Neural cell (in vitro differentiated cells): ENCODE measurements at regions not wholly inside any gene's neighbourhood (a gene's known extent, or its start where the extent isn't known, plus 50 kb on each side); places are given as distances from the start of the nearest gene placed in this dataset.

Experiments
- H2AFZ ChIP-seq: fragments of 200-600, 300-800 bp; sonication (generic), shearing (Covaris generic); 2 replicates; pipeline ENCODE4 v1.6.0; 2014; ENCODE audit warnings: low read depth, mild to moderate bottlenecking, antibody characterized with exemption, low read length, moderate library complexity
- H3F3A ChIP-seq: fragments of 200-600 bp; shearing (Covaris generic); 2 replicates; pipeline ENCODE4 v1.6.1; 2016; ENCODE audit warnings: mild to moderate bottlenecking, moderate library complexity, mixed read lengths, antibody characterized with exemption, low read length; ENCODE audit not compliant: insufficient read depth, poor library complexity, severe bottlenecking
- H3K27ac ChIP-seq: fragments of 200-600, 300-800 bp; sonication (generic), shearing (Covaris generic); 2 replicates; pipeline ENCODE4 v1.5.1; 2014; ENCODE audit warnings: mild to moderate bottlenecking, low read length, moderate library complexity
- H3K27me3 ChIP-seq: fragments of 300-800, 200-600 bp; sonication (generic), shearing (Covaris generic); 2 replicates; pipeline ENCODE4 v1.6.0; 2014; ENCODE audit warnings: mild to moderate bottlenecking, low read depth, low read length, moderate library complexity; ENCODE audit not compliant: insufficient read depth
- H3K36me3 ChIP-seq: fragments of 300-800, 200-600 bp; sonication (generic), shearing (Covaris generic); 2 replicates; pipeline ENCODE4 v1.5.1; 2014; ENCODE audit warnings: mild to moderate bottlenecking, antibody characterized with exemption, low read length, moderate library complexity; ENCODE audit not compliant: insufficient read depth
- H3K4me2 ChIP-seq: fragments of 300-800, 200-600 bp; sonication (generic), shearing (Covaris generic); 2 replicates; pipeline ENCODE4 v1.6.0; 2014; ENCODE audit warnings: mild to moderate bottlenecking, low read length
- H3K4me3 ChIP-seq: fragments of 300-800, 200-600 bp; sonication (generic), shearing (Covaris generic); 2 replicates; pipeline ENCODE4 v1.5.1; 2014; ENCODE audit warnings: mild to moderate bottlenecking, low read length, moderate library complexity
- H3K79me2 ChIP-seq: fragments of 200-600 bp; shearing (Covaris generic); replicated peaks from 2 replicates; pipeline ENCODE4 v1.6.0; 2014; ENCODE audit warnings: mild to moderate bottlenecking, low read length, moderate library complexity; ENCODE audit not compliant: insufficient read depth
- H3K9ac ChIP-seq: fragments of 300-800, 200-600 bp; sonication (generic), shearing (Covaris generic); 2 replicates; pipeline ENCODE4 v1.6.1; 2016; ENCODE audit warnings: mild to moderate bottlenecking, low read length, mixed read lengths
- H3K9me2 ChIP-seq: fragments of 200-600 bp; shearing (Covaris generic); 2 replicates; pipeline ENCODE4 v1.6.1; 2016; ENCODE audit warnings: mild to moderate bottlenecking, low read length, mixed read lengths; ENCODE audit not compliant: insufficient read depth
- H3K9me3 ChIP-seq: fragments of 200-600, 300-800 bp; sonication (generic), shearing (Covaris generic); 2 replicates; pipeline ENCODE4 v1.6.1; 2016; ENCODE audit warnings: mild to moderate bottlenecking, mixed run types, low read length, moderate library complexity, mixed read lengths
- H4K20me1 ChIP-seq: fragments of 200-600 bp; shearing (Covaris generic); 2 replicates; pipeline ENCODE4 v1.6.1; 2016; ENCODE audit warnings: mild to moderate bottlenecking, mixed run types; ENCODE audit not compliant: insufficient read depth
- CTCF ChIP-seq: fragments of 450-650 bp; IDR thresholded peaks from 2 replicates; pipeline ENCODE4 v1.5.1; 2014; ENCODE audit warnings: antibody characterized with exemption, mild to moderate bottlenecking, moderate library complexity; ENCODE audit not compliant: poor library complexity, severe bottlenecking
- EP300 ChIP-seq: fragments of 450-650 bp; conservative IDR thresholded peaks from 2 replicates; pipeline ENCODE4 v1.6.1; 2014; ENCODE audit warnings: antibody characterized with exemption, mild to moderate bottlenecking, moderate library complexity; ENCODE audit not compliant: poor library complexity, severe bottlenecking
- EZH2 ChIP-seq: fragments of 200-600, 300-800 bp; shearing (Covaris generic), sonication (generic); IDR thresholded peaks from 2 replicates; pipeline ENCODE4 v1.6.1; 2014; ENCODE audit warnings: antibody characterized with exemption, low read length, borderline replicate concordance, mild to moderate bottlenecking; ENCODE audit not compliant: insufficient read depth, poor library complexity, severe bottlenecking
- MXI1 ChIP-seq: fragments of 450-650 bp; conservative IDR thresholded peaks from 2 replicates; pipeline ENCODE4 v1.6.1; 2014; ENCODE audit warnings: antibody characterized with exemption, mild to moderate bottlenecking; ENCODE audit not compliant: poor library complexity, severe bottlenecking
- POLR2AphosphoS5 ChIP-seq: IDR thresholded peaks from 2 replicates; pipeline ENCODE4 v1.6.1; 2012
- RAD21 ChIP-seq: fragments of 450-650 bp; conservative IDR thresholded peaks from 2 replicates; pipeline ENCODE4 v1.6.1; 2014; ENCODE audit warnings: antibody characterized with exemption, mild to moderate bottlenecking, moderate library complexity
- REST ChIP-seq: IDR thresholded peaks from 2 replicates; pipeline ENCODE4 v1.6.1; 2012; ENCODE audit warnings: borderline replicate concordance
- SMC3 ChIP-seq: fragments of 450-650 bp; conservative IDR thresholded peaks from 2 replicates; pipeline ENCODE4 v1.6.1; 2014; ENCODE audit warnings: antibody characterized with exemption, mild to moderate bottlenecking, moderate library complexity; ENCODE audit not compliant: poor library complexity
- TAF1 ChIP-seq: IDR thresholded peaks from 2 replicates; pipeline ENCODE4 v1.6.1; 2012; ENCODE audit warnings: low read depth

- Histone ChIP-seq H3K9me2 (no peaks in the 10 kb centered on the region), H3K9me3 (no peaks in the 10 kb centered on the region), H2AFZ (no peak overlapping the region), H3K9ac (no peak overlapping the region), H4K20me1 (no peaks in the 10 kb centered on the region), H3K36me3 (no peaks in the 10 kb centered on the region), H3F3A (no peaks in the 10 kb centered on the region), H3K27ac (no peak overlapping the region), H3K79me2 (no peaks in the 10 kb centered on the region), H3K27me3 (no peaks in the 10 kb centered on the region), H3K4me3 (no peak overlapping the region), H3K4me2 (no peak overlapping the region)
- TF ChIP-seq TAF1 (no peak), SMC3 (no peak), MXI1 (no peak)
These were observed 261.6 kb downstream of the PLPP3 start for GRCh38 chr1:56317722-56318121.

- Histone ChIP-seq H2AFZ (no peak overlapping the region), H3K4me3 (no peak overlapping the region), H3K79me2 (no peaks in the 10 kb centered on the region), H3K9me3 (no peaks in the 10 kb centered on the region), H3K9me2 (no peaks in the 10 kb centered on the region), H3K27me3 (no peaks in the 10 kb centered on the region), H3F3A (no peaks in the 10 kb centered on the region), H4K20me1 (no peaks in the 10 kb centered on the region), H3K27ac (no peak overlapping the region), H3K36me3 (no peaks in the 10 kb centered on the region), H3K9ac (no peak overlapping the region), H3K4me2 (no peak overlapping the region)
- no peak for TF ChIP-seq REST
- no peak for TF ChIP-seq CTCF
- no peak for TF ChIP-seq MXI1
- no peak for TF ChIP-seq EP300
- no peak for TF ChIP-seq POLR2AphosphoS5
- TF ChIP-seq EZH2 = no peak
- TF ChIP-seq SMC3 = no peak
- no peak for TF ChIP-seq RAD21
- TF ChIP-seq TAF1 = no peak
These were observed 263.9 kb downstream of the PLPP3 start for GRCh38 chr1:56315293-56315942.
